Activated CD4-positive, alpha-beta T cell treated with anti-CD3 and anti-CD28 coated beads, Interleukin-2, amount 50 U/mL, for 24 hours (primary cell): ENCODE measurements at regions not wholly inside any gene's neighbourhood (a gene's known extent, or its start where the extent isn't known, plus 50 kb on each side); places are given as distances from the start of the nearest gene placed in this dataset.

Source experiments
- DNase-seq, 2 donors: peaks; one replicate each; pipeline ENCODE4 v3.0.0-alpha.2; 2020; ENCODE audit warnings: low read depth in 1 of 2, low spot score in 1 of 2

GRCh38 chr12:24759155-24759554 is 189.7 kb downstream of the BCAT1 start:
- no peak for DNase-seq

- no peak for DNase-seq
These were observed 192.3 kb downstream of the BCAT1 start for GRCh38 chr12:24756479-24757024.

- DNase-seq = no peak
These were observed 193.9 kb downstream of the BCAT1 start for GRCh38 chr12:24754690-24755638.

- DNase-seq = no peak
These were observed 196.0 kb downstream of the BCAT1 start for GRCh38 chr12:24752763-24753462.

GRCh38 chr12:24751181-24751580 is 197.7 kb downstream of the BCAT1 start:
- DNase-seq = no peak

GRCh38 chr12:24750263-24750662 is 198.6 kb downstream of the BCAT1 start:
- no peak for DNase-seq

GRCh38 chr12:24749171-24749570 is 199.7 kb downstream of the BCAT1 start:
- no peak for DNase-seq

GRCh38 chr12:24748326-24748725 is 200.6 kb downstream of the BCAT1 start:
- DNase-seq = no peak

- no peak for DNase-seq
These were observed 202.0 kb downstream of the BCAT1 start for GRCh38 chr12:24746864-24747263.

GRCh38 chr12:24746006-24746671 is 202.8 kb downstream of the BCAT1 start:
- DNase-seq = no peak

- no peak for DNase-seq
These were observed 204.7 kb downstream of the BCAT1 start for GRCh38 chr12:24743941-24744793.

GRCh38 chr12:24742378-24742777 is 206.5 kb downstream of the BCAT1 start:
- no peak for DNase-seq

- no peak for DNase-seq
These were observed 207.7 kb downstream of the BCAT1 start for GRCh38 chr12:24741216-24741615.

- no peak for DNase-seq
These were observed 209.7 kb downstream of the BCAT1 start for GRCh38 chr12:24739106-24739779.

GRCh38 chr12:24738441-24738840 is 210.5 kb downstream of the BCAT1 start:
- no peak for DNase-seq

- no peak for DNase-seq
These were observed 217.3 kb downstream of the BCAT1 start for GRCh38 chr12:24731596-24731995.

GRCh38 chr12:24730489-24730896 is 218.4 kb downstream of the BCAT1 start:
- DNase-seq = no peak

- no peak for DNase-seq
These were observed 220.1 kb downstream of the BCAT1 start for GRCh38 chr12:24728826-24729225.

- DNase-seq = no peak
These were observed 220.5 kb downstream of the BCAT1 start for GRCh38 chr12:24728366-24728765.

GRCh38 chr12:24725616-24726015 is 223.3 kb downstream of the BCAT1 start:
- no peak for DNase-seq
